ENCODE measurements at regions not wholly inside any gene's neighbourhood (a gene's known extent, or its start where the extent isn't known, plus 50 kb on each side); places are given as distances from the start of the nearest gene placed in this dataset.

DNA sequence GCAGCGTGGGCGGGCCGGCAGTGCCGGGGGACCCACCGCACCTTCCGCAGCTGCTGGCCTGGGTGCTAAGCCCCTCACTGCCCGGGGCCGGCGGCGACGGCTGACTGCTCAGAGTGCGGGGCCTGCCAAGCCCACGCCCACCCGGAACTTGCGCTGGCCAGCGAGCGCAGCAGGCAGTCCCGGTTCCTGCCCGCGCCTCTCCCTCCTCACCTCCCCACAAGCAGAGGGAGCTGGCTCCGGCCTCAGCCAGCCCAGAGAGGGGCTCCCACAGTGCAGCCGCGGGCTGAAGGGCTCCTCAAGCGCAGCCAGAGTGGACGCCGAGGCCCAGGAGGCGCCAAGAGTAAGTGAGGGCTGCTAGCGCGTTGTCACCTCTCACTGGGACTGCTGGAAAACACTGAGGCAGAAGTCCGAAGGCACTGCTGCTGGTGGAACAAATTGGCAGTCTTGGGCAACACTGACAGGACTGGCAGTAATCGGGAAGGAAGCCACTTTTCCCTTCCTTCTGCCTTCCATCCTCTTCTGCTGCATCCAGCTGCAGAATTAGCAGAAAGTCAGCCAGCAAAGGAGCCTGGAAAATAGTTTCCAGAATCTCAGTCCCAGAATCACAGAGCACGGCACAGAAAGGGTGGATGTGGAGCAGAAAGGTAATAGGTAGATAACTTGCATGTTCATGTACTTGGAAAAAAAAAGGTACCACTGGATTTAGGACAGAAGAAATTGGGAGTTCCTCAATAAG lies 179.4 kb upstream of the FN1 start:
- TF ChIP-seq, protein P1, sequence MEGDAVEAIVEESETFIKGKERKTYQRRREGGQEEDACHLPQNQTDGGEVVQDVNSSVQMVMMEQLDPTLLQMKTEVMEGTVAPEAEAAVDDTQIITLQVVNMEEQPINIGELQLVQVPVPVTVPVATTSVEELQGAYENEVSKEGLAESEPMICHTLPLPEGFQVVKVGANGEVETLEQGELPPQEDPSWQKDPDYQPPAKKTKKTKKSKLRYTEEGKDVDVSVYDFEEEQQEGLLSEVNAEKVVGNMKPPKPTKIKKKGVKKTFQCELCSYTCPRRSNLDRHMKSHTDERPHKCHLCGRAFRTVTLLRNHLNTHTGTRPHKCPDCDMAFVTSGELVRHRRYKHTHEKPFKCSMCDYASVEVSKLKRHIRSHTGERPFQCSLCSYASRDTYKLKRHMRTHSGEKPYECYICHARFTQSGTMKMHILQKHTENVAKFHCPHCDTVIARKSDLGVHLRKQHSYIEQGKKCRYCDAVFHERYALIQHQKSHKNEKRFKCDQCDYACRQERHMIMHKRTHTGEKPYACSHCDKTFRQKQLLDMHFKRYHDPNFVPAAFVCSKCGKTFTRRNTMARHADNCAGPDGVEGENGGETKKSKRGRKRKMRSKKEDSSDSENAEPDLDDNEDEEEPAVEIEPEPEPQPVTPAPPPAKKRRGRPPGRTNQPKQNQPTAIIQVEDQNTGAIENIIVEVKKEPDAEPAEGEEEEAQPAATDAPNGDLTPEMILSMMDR (IDR thresholded peaks at IDR 0.05; ENCODE audit: low read depth, low read length, poor library complexity, severe bottlenecking), result no peak
- TF ChIP-seq EZH2phosphoT487 (IDR thresholded peaks at IDR 0.05; ENCODE audit: borderline replicate concordance, low read length), result no peak

Measured in DOHH2 (cell line).